Activated CD4-positive, alpha-beta T cell treated with anti-CD3 and anti-CD28 coated beads for 36 hours (primary cell): ENCODE measurements at regions not wholly inside any gene's neighbourhood (a gene's known extent, or its start where the extent isn't known, plus 50 kb on each side); places are given as distances from the start of the nearest gene placed in this dataset.
A peak's percentile ranks its signal among the peaks of the same experiment; 100 is the strongest.
"Not testable (repeated sequence)": the region's sequence is repeated elsewhere in the genome, so short reads cannot be mapped to it uniquely, and the experiment has no call there.

Experiments
- ATAC-seq: fragments of 200-7000 bp; cut with Tn5 transposase; one replicate; pipeline ENCODE4 v1.10.0; 2021; ENCODE audit warnings: mild to moderate bottlenecking, moderate library complexity
- CTCF ChIA-PET: fragments of 350-600 bp; sonication (Branson Sonifier 250); formaldehyde crosslinking; loops from one replicate; lab custom pipeline; 2021; ENCODE audit warnings: antibody characterized with exemption; lab: Charles Lee
- POLR2A ChIA-PET: fragments of 350-600 bp; sonication (Branson Sonifier 250); formaldehyde crosslinking; loops from one replicate; lab custom pipeline; 2021; ENCODE audit warnings: antibody characterized with exemption, inconsistent platforms; lab: Charles Lee
- DNase-seq: peaks from one replicate; pipeline ENCODE4 v3.0.0-alpha.2; 2020
- H3K27ac Mint-ChIP-seq: one replicate; pipeline ENCODE4 v1.8.0; 2021; ENCODE audit warnings: mixed read lengths
- H3K27me3 Mint-ChIP-seq: one replicate; pipeline ENCODE4 v1.8.0; 2021; ENCODE audit warnings: mixed read lengths
- H3K36me3 Mint-ChIP-seq: one replicate; pipeline ENCODE4 v1.8.0; 2021; ENCODE audit warnings: low read depth, mixed read lengths
- H3K4me1 Mint-ChIP-seq: one replicate; pipeline ENCODE4 v1.8.0; 2021; ENCODE audit warnings: mixed read lengths
- H3K4me3 Mint-ChIP-seq: one replicate; pipeline ENCODE4 v1.8.0; 2021; ENCODE audit warnings: mild to moderate bottlenecking, moderate library complexity, mixed read lengths
- H3K9me3 Mint-ChIP-seq: one replicate; pipeline ENCODE4 v1.8.0; 2021; ENCODE audit warnings: low read depth, mixed read lengths
- intact Hi-C, 2 experiments: fragments of 100-400 bp; cut with DNase I in 1 of 2; cut with micrococcal nuclease in 1 of 2; formaldehyde crosslinking; loops; one replicate each; pipeline versions ENCODE4 v1.14.2 to v1.15.1; 2022 to 2024; cut with DNase I, micrococcal nuclease

DNA sequence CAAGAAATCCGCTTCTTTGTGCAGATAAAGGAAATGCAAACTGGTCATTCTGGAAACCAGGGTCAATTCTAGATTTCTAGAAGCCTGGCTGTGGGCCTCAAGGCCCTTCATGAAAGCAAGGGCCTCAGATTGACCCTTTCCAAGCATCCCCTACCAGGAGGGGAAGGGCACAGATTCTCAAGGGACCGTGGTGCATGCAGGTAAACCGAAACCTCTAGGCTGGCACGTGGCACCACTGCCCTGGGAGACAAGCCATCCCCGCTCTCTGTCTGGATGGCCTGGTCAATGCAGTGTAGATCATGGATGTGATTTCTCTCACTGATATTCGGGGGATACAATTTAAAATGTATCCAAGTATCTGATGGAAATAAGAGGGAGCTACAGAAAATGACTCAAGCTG lies 69.4 kb downstream of the TOMM20 start:
- no peaks in the 10 kb centered on the region for H3K9me3 Mint-ChIP-seq
- ChIA-PET POLR2A (no interaction called here), CTCF (interaction anchor here (0.6 to 1.9 kb wide), 2 partner anchors 8 to 116 kb away, joined by 3 to 6 read pairs; no protein-coding TSS in a partner anchor)
- no peak overlapping the region for H3K4me3 Mint-ChIP-seq
- no peaks in the 10 kb centered on the region for H3K27me3 Mint-ChIP-seq
- intact Hi-C loops, result no loop called here
- no peak for ATAC-seq
- H3K36me3 Mint-ChIP-seq, result no peaks in the 10 kb centered on the region
- DNase-seq, result no peak
- H3K27ac Mint-ChIP-seq, result no peak overlapping the region
- peaks cover 20% of the 10 kb centered on the region for H3K4me1 Mint-ChIP-seq

DNA sequence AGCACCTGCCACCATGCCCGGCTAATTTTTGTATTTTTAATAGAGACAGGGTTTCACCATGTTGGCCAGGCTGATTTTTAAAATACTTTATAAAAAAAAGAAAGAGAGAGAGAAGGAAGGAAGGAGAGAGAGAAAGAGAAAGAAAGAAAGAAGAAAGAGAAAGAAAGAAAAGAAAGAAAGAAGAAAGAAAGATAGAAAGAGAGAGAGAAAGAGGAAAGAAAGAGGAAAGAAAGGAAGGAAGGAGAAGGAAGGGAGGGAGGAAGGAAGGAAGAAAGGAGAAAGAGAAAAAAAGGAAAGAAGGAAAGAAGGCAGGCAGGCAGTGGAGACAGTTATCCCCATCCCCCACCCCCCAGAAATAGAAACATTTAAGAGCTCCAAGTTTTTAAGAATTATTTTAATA lies 69.9 kb downstream of the TOMM20 start:
- Mint-ChIP-seq H3K4me3 (no peak overlapping the region), H3K9me3 (no peaks in the 10 kb centered on the region), H3K4me1 (peaks cover 20% of the 10 kb centered on the region), H3K27me3 (no peaks in the 10 kb centered on the region), H3K27ac (no peak overlapping the region), H3K36me3 (no peaks in the 10 kb centered on the region)
- POLR2A ChIA-PET, result no interaction called here
- no peak for DNase-seq
- ATAC-seq, result no peak
- intact Hi-C loops, result no loop called here
- CTCF ChIA-PET, result interaction anchor here (0.6 to 1.9 kb wide), 2 partner anchors 9 to 115 kb away, joined by 3 to 6 read pairs; no protein-coding TSS in a partner anchor

DNA sequence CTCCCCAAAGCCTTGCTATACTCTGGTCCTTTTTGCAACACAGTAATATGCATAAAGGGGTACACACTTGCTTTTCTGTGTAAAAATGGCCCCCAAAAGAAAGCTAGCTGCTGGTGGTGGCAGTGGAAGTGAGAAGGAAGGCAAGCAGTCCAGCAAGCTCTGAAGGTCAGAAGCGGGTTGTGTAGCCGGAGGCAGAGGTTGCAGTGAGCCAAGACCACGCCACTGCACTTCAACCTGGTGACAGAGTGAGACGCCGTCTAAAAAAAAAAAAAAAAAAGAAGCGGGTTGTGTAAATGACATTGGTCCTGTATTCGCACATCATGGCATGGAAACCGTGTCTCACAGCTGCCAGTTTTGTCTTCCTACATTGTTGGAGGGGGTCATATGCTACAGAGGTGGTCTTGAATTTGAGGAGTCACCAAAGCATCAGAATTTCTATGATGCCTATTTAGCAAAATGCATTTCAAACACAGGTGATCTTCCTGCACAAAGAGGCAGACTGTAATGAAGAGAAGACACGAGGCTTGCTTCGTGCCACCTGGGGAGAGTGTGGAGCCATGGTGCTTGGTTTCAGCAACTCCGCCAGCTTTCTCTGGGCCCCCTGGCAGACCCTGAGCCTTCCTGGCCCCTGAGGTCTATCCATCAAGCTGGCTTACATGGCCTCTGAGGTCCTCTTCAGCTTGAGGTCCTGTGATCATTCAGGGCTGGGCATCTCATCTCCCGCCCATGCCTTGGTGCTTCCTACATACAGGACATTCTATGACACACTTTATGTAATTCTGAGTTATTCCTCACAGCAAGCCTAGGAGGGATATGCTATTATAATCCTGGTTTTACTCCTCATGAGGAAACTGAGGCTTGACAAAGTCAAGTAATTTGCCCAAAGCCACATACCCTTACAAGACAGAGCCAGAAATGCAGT lies 71.0 kb downstream of the TOMM20 start:
- POLR2A ChIA-PET, result no interaction called here
- CTCF ChIA-PET, result interaction anchor here (1.0 kb wide), 1 partner anchor 16 kb away, joined by 3 read pairs; no protein-coding TSS in a partner anchor
- no peak for ATAC-seq
- Mint-ChIP-seq H3K27ac (no peak overlapping the region), H3K4me1 (peaks cover 12% of the 10 kb centered on the region), H3K36me3 (no peaks in the 10 kb centered on the region), H3K9me3 (no peaks in the 10 kb centered on the region), H3K27me3 (no peaks in the 10 kb centered on the region), H3K4me3 (no peak overlapping the region)
- intact Hi-C loops, result no loop called here
- no peak for DNase-seq

DNA sequence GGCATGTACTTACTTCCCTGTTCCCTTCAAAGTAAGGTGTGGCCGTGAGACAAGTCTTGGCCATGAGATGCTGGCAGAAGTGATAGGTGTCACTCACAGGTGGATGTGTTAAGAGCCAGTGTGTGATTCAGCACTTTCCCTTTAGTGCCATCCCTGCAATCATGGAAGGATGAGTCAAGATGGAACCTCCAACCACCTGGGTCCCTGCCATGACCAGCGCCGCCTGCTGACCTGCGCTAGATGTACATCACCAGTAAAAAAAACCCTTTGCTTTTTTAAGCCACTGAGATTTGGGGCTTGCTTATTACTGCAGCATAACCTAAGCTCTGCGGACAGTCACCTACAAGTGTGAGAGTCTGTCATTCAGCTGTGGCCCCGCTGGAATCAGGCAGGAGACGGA lies 71.7 kb downstream of the TOMM20 start:
- Mint-ChIP-seq H3K4me3 (no peak overlapping the region), H3K27me3 (no peaks in the 10 kb centered on the region), H3K9me3 (no peaks in the 10 kb centered on the region), H3K36me3 (no peaks in the 10 kb centered on the region), H3K4me1 (peaks cover 16% of the 10 kb centered on the region), H3K27ac (no peak overlapping the region)
- CTCF ChIA-PET, result interaction anchor here (1.0 kb wide), 2 partner anchors 8 to 17 kb away, joined by 3 read pairs; no protein-coding TSS in a partner anchor
- POLR2A ChIA-PET, result no interaction called here
- DNase-seq, result peak; percentile 50
- ATAC-seq, result peak; percentile 61
- intact Hi-C loops, result no loop called here

DNA sequence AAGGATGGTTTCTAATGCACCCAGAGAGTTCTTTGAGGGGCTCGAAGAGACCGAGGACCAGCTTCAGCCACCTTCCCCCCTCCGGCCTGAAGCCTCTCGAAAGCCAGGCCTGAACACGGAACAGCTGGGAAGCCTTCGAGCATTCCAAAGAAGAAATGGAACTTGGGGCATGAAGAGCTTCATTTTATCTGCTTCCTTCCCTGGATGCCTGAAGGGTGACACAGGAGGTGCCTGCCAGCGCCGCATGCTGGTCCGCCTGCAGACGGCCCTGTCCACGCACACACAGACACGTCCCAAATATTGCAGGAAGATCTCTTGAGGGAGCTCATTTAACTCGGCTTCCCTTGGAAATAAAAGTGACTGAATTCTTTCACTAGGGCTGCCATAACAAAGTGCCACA lies 73.7 kb downstream of the TOMM20 start:
- Mint-ChIP-seq H3K9me3 (no peaks in the 10 kb centered on the region), H3K27me3 (no peaks in the 10 kb centered on the region), H3K27ac (no peak overlapping the region), H3K4me3 (no peak overlapping the region), H3K36me3 (no peaks in the 10 kb centered on the region), H3K4me1 (peaks cover 28% of the 10 kb centered on the region)
- intact Hi-C loops, result no loop called here
- DNase-seq (no peak), ATAC-seq (no peak)
- ChIA-PET POLR2A (interaction anchor here (0.5 kb wide), 1 partner anchor 20 kb away, joined by 3 read pairs; no protein-coding TSS in a partner anchor), CTCF (interaction anchor here (0.6 to 0.8 kb wide), 2 partner anchors 11 to 99 kb away, joined by 3 read pairs; no protein-coding TSS in a partner anchor)

DNA sequence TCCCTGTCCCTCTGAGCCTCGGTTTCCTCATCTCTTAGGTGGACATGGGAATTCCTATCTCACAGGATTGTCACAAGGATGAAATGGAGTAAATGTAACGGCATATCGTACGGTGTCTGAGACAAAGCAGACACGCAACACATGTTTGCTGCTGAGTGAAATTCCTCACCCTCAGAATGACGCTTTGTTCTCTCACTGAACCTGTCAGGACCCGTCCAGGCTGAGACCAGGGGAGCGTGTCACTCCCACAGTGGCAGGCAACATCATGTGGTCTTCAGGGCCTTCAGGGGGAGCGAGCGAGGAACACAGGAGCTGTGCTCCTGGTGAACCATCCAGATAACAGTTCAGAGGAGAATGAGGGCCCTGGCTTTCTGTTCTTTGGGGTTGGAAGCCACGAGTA lies 74.2 kb downstream of the TOMM20 start:
- peaks cover 33% of the 10 kb centered on the region for H3K4me1 Mint-ChIP-seq
- intact Hi-C loops, result no loop called here
- H3K27ac Mint-ChIP-seq, result peak overlapping the region; percentile 1
- DNase-seq (no peak), ATAC-seq (no peak)
- no peaks in the 10 kb centered on the region for H3K27me3 Mint-ChIP-seq
- no peaks in the 10 kb centered on the region for H3K9me3 Mint-ChIP-seq
- no peaks in the 10 kb centered on the region for H3K36me3 Mint-ChIP-seq
- ChIA-PET POLR2A (interaction anchor here (0.5 to 0.6 kb wide), 2 partner anchors 21 to 228 kb away, joined by 3 to 5 read pairs; no protein-coding TSS in a partner anchor), CTCF (interaction anchor here (0.6 to 0.8 kb wide), 4 partner anchors 11 to 384 kb away, joined by 3 to 5 read pairs (median 3); partner anchors contain the start of gene GGPS1)
- H3K4me3 Mint-ChIP-seq, result no peak overlapping the region

DNA sequence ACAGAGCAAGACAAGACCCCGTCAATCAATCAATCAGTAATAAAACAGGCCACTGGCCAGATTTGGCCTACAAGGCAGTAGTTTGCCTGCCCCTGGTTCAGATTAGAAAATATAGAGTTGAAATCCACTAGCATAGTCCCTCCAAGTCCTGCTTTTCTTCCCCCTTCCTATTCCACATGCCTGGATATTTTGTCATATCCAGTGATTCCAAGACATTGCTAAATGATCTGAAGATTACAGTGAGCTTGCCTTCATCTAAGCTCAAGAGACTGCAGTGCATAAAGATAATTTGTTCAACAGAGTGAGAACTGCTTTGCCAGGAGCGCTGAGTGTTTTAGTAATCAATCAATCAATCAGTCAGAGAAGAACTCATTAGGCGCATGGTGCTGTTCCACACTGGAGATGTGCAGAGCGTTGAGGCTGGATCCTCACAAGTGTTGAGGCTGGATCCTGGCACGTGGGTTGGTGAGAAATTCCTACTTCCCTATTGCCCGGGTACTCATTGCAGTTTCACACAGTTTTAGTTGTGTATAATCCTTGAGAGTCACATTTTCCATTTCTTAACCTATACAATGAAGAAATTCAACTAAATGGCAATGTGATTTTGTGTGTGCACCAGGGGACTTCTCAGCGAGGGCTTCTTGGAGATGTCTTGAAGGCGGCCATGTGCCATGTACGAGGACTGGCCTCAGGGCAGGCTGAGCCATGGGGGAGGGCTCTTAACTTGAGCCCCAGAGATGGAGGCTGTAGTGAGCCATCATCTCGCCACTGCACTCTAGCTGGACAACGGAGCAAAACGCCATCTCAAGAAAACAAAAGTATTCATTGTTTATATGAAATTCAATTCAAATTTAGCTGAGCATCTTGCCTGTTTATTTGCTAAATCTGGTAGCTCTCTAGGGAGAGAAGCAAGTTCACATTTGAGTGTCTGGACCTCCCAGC lies 76.3 kb downstream of the TOMM20 start:
- no peaks in the 10 kb centered on the region for H3K27me3 Mint-ChIP-seq
- no peak for ATAC-seq
- peak overlapping the region; percentile 18 for H3K27ac Mint-ChIP-seq
- ChIA-PET POLR2A (no interaction called here), CTCF (interaction anchor here (2.0 kb wide), 1 partner anchor 41 kb away, joined by 4 read pairs; no protein-coding TSS in a partner anchor)
- no peaks in the 10 kb centered on the region for H3K36me3 Mint-ChIP-seq
- intact Hi-C loops, result no loop called here
- no peak overlapping the region for H3K4me3 Mint-ChIP-seq
- no peak for DNase-seq
- H3K4me1 Mint-ChIP-seq, result peaks cover 51% of the 10 kb centered on the region
- no peaks in the 10 kb centered on the region for H3K9me3 Mint-ChIP-seq

DNA sequence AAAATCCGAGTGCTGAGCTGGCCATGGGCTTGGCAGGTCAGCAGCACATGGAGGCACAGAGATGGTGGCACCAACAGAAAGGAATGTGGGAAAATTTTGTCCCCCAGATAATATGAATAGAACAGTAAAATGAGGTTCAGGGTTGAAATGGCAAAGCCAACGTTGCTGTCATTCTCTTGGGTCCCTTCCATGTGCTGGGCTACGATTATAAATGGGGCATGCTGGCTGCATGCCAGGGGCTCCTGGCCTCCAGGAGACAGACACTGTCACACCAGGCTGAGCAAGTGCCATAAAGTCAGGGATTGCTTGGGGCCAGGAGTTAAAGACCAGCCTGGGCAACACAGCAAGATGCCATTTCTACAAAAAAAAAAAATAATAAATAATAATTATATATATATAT lies 77.1 kb downstream of the TOMM20 start:
- Mint-ChIP-seq H3K9me3 (no peaks in the 10 kb centered on the region), H3K4me1 (peaks cover 46% of the 10 kb centered on the region), H3K27me3 (no peaks in the 10 kb centered on the region), H3K27ac (peak overlapping the region; percentile 37), H3K36me3 (no peaks in the 10 kb centered on the region), H3K4me3 (no peak overlapping the region)
- POLR2A ChIA-PET, result no interaction called here
- CTCF ChIA-PET, result interaction anchor here (1.3 to 2.0 kb wide), 5 partner anchors 32 to 564 kb away, joined by 3 to 5 read pairs (median 4); no protein-coding TSS in a partner anchor
- ATAC-seq (no peak), DNase-seq (no peak)
- intact Hi-C loops, result no loop called here

DNA sequence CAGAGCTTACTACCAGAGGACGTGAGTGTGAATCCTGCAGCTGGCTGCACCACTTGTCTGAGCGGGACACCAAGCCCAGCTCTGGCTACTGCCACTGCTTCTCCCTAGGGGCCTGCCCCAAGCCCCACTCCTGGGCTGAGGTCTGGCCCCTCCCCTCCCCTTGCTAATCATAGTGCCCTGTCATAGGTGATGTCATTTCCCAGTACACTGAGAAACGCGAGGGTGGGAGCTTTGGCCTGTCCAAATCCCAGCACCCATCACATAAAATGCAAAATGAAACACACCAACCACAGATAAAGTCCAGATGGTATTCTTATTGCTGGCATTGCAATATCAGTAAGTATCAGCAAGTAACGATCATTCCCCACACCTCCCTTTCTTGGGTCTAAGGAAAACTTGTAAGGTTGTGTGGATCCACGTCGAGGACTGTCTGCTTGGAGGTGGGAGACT lies 77.7 kb downstream of the TOMM20 start:
- DNase-seq (peak; percentile 62), ATAC-seq (peak; percentile 70)
- intact Hi-C loops, result no loop called here
- peaks cover 51% of the 10 kb centered on the region for H3K4me1 Mint-ChIP-seq
- no peaks in the 10 kb centered on the region for H3K9me3 Mint-ChIP-seq
- ChIA-PET CTCF (interaction anchor here (1.3 to 2.0 kb wide), 5 partner anchors 33 to 563 kb away, joined by 3 to 5 read pairs (median 4); no protein-coding TSS in a partner anchor), POLR2A (no interaction called here)
- H3K36me3 Mint-ChIP-seq, result no peaks in the 10 kb centered on the region
- H3K27me3 Mint-ChIP-seq, result no peaks in the 10 kb centered on the region
- H3K27ac Mint-ChIP-seq, result peak overlapping the region; percentile 37
- no peak overlapping the region for H3K4me3 Mint-ChIP-seq

DNA sequence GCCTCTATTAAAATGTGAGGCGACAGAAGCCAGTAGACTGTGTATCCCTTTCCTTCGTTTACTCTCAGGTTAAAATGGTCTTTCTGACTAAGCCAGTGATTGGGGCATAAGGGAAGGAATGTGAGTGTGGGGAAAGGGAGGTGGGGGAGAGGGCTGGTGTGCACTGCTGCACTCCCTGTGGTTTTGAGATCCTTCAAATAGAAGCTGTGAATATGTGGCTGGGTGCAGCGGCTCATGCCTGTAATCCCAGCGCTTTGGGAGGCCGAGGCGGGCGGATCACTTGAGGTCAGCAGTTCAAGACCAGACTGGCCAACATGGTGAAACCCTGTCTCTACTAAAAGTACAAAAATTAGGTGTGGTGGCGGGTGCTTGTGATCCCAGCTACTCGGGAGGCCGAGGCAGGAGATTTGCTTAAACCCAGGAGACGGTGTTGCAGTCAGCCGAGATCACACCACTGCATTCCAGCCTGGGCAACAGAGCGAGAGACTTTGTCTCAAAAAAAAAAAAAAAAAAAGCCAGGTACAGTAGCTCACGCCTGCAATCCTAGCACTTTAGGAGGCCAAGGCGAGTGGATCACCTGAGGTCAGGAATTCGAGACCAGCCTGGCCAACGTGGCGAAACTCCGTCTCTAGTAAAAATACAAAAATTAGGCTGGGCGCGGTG lies 78.8 kb downstream of the TOMM20 start:
- intact Hi-C loops, result loop anchor here in 1 of 2 experiments (2.0 kb wide), 2 partner anchors 25 to 39 kb away; no protein-coding TSS in a partner anchor
- POLR2A ChIA-PET, H3K36me3 Mint-ChIP-seq, H3K27me3 Mint-ChIP-seq, H3K4me3 Mint-ChIP-seq, ATAC-seq, H3K9me3 Mint-ChIP-seq, DNase-seq: not testable (repeated sequence)
- Mint-ChIP-seq H3K4me1 (peaks cover 62% of the 10 kb centered on the region), H3K27ac (peak overlapping the region; percentile 97)
- CTCF ChIA-PET, result interaction anchor here (0.7 to 1.7 kb wide), 4 partner anchors 27 to 562 kb away, joined by 3 to 5 read pairs (median 4); no protein-coding TSS in a partner anchor
